HG03280 (cell line): ENCODE measurements at regions not wholly inside any gene's neighbourhood (a gene's known extent, or its start where the extent isn't known, plus 50 kb on each side); places are given as distances from the start of the nearest gene placed in this dataset.

Source experiments
- ATAC-seq: cut with Tn5 transposase; IDR thresholded peaks from one replicate; pipeline ENCODE4 v1.9.1; 2021; ENCODE audit warnings: mild to moderate bottlenecking, moderate library complexity; ENCODE audit not compliant: unreplicated experiment

DNA sequence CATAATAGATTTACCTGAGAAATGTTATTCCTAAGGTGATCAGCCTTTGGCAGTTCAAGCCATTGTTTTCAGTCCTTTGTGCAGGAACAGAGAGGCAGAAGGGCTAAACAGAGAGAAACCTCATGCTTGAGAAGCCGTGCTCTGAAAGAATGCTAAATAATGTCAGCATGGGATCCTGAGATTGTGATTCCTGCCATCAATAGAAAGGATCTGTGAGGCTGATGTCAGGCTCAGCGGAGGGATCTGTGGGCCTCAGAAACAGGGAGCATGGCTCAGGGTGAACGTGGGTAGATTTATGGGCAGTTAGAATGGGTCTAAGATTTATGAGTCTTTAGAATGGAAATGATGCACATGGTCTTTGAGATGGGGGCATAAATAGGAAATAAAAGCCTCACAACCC, 439.2 kb upstream of the IGFBP3 start:
- no peak for ATAC-seq

DNA sequence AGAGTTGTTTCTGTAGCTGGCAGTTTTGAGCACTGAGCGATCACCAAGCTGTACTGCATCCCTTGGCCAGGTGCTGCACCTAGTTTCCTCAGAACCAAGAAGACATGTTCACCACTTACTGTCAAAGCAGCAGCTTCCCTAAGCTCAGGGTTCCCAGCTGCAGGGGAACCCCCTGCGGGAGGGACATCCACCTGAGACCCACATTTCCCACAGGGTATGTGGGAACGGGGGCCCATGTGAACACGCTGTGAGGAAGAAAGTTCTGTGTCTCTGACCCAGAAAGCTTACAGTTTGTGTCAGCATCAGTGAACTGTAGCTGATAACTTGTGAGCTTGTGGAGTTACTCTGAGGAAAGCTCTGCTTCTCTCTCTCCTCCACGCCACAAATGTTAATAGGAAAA, 436.8 kb upstream of the IGFBP3 start:
- ATAC-seq: no peak

DNA sequence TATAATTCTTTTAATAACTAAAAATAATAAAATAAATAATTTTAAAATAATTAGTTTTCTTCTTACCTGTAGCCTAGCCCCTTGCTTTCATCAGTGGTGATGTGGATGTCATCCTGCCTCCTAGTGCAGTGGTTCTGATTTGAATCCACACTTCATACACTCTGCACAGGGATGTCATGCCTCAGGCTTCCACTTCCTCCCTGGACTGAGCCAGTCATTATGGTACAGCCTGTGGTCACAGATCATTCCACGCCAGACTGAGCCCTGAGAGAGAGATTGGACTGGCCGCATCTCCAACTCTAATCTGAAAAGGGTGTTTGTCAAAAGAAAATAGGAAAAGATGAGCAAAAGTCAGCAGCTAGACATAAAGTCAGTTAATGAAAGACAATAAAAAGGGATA, 436.2 kb upstream of the IGFBP3 start:
- ATAC-seq: no peak

GRCh38 chr7:46356371-46356770, 435.3 kb upstream of the IGFBP3 start:
- no peak for ATAC-seq

DNA sequence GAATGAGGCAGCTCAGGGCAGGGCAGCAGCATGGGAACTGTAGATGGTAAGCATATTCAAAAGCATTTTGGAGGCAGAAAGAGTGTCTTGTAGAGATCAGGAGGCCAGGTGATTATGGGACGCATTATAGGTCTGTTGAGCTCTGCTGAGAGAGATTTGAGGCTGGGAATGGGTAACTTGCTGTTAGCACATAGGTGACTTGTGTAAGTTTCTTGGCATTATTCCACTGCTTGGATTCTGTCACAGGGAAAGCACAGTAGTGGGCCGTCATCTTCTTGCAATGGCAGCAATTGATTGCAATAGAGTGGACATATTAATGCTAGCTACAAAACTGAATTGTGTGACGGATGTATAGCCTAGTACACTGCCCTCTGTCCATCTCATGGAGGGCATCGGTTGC, 434.3 kb upstream of the IGFBP3 start:
- no peak for ATAC-seq

GRCh38 chr7:46352004-46352954, 431.2 kb upstream of the IGFBP3 start:
- no peak for ATAC-seq

GRCh38 chr7:46349490-46349889, 428.4 kb upstream of the IGFBP3 start:
- no peak for ATAC-seq

DNA sequence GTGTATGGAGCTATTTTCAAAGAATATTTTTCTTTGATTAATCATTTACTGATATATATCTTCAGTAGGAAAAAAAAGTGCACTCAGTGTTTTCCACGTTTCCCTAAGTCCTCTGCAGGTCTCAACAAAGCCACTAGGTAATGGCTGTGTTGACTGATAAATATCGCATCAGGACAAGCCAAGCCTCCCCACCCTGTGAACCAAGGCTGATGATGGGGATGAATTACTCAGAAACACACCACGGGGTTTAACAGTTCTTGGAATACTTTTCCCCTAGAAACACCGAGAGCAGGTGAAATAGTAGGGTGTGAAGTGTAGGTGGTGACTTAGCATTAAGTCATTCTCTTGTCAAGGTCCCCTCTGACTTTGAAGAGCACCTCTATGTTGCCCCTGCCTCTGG, 423.5 kb upstream of the IGFBP3 start:
- no peak for ATAC-seq

DNA sequence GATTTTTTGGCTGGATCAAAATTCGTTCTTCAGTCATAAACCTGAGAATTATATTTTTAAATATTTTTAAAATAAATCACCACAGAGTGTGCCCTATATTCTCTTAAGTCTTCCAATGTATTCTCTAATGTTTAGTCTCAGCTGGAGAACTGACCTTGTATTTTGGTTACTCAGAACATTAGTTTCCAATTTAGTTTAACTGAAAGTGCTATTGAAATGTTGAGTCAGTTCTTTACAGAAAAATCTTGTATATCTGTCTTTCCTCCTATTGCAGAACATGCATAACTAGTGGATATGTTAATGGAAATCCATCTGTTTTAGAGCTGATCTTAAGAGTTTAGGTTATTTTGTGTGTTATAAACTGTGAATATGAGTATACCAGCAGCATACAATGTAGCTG, 422.7 kb upstream of the IGFBP3 start:
- no peak for ATAC-seq

- no peak for ATAC-seq
These were observed 401.9 kb upstream of the IGFBP3 start for GRCh38 chr7:46322937-46323336.

- ATAC-seq: no peak
These were observed 400.6 kb upstream of the IGFBP3 start for GRCh38 chr7:46321556-46322205.

GRCh38 chr7:46320956-46321355, 399.9 kb upstream of the IGFBP3 start:
- ATAC-seq: no peak

- ATAC-seq: no peak
These were observed 398.8 kb upstream of the IGFBP3 start for GRCh38 chr7:46319841-46320240.

DNA sequence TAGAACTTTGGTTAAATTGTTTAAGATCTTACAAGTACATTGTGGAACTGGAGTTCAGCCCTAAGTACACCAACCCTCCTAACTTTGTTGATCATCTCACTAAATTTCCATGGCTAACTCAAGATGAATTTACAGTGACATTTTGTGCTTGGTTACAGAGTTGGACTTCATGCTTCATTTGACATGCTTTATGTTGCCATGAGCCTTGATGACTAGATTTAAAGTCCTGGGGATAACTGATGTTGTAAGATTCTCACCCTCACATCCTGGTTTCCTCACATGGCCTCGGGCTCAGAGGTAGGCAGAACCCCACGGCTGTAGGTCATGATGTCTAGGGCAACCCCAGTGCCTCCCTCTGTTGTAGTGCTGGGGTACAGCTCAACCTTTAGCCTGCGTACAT, 397.2 kb upstream of the IGFBP3 start:
- no peak for ATAC-seq

DNA sequence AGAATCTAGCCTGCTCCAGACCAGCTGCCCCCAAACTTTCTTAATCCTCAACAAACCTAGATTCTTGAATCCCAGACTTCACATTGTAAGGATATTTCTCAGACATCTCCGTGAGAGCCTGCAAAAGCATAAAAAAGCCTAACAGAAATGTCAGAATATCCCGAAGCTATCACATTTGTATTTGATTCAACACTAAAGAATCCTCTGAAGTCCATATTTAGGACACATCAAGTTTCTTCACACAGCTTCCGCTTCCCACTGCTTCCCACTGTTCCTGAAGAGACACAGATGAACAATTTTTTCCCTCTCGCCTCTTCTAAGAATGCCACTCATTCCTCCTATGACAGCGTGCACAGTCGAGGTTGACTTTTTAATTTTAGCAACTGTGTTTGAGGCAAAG, 396.2 kb upstream of the IGFBP3 start:
- ATAC-seq: no peak

DNA sequence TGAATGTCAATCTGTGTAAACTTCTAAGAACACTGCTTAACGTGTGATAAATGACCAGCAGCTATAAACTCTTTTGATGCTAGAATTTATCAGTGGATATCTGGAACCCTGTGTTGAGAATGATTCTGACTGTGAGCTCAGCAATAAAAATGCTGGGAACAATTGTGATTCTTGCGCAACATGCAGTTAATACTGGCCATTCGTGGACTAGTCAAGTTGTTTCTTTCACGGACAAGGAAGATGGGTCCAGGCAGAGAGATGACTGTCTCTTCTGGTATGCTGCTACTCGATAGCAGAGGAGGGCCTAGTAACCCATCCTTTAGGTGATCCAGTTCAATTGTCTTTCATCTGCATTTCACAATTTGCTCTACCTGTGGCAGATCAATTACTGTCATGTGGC, 394.8 kb upstream of the IGFBP3 start:
- no peak for ATAC-seq

GRCh38 chr7:46301677-46302076, 380.6 kb upstream of the IGFBP3 start:
- no peak for ATAC-seq

GRCh38 chr7:46297515-46297914, 376.4 kb upstream of the IGFBP3 start:
- no peak for ATAC-seq

DNA sequence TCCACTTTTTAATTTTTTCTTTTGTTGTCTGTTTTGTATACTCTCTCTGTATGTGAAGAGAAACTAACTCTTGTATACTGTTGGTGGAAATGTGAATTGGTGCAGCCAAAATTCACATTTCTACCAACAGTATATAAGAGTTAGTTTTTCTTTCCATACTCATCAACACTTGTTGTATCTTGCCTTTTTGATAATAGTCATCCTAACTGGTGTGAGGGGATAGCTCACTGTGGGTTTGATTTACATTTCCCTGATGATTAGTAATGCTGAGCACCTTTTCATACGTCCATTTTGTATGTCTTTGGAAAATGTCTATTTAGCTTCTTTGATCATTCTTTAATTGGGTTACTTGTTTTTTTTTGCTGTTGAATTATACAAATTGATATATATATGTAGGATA, 375.5 kb upstream of the IGFBP3 start:
- no peak for ATAC-seq

- ATAC-seq: no peak
These were observed 373.3 kb upstream of the IGFBP3 start for GRCh38 chr7:46294381-46294780.

- no peak for ATAC-seq
These were observed 371.7 kb upstream of the IGFBP3 start for GRCh38 chr7:46292741-46293140.

GRCh38 chr7:46291601-46292150, 370.6 kb upstream of the IGFBP3 start:
- ATAC-seq: peak; percentile 54
